ENCODE measurements at regions not wholly inside any gene's neighbourhood (a gene's known extent, or its start where the extent isn't known, plus 50 kb on each side); places are given as distances from the start of the nearest gene placed in this dataset.

DNA sequence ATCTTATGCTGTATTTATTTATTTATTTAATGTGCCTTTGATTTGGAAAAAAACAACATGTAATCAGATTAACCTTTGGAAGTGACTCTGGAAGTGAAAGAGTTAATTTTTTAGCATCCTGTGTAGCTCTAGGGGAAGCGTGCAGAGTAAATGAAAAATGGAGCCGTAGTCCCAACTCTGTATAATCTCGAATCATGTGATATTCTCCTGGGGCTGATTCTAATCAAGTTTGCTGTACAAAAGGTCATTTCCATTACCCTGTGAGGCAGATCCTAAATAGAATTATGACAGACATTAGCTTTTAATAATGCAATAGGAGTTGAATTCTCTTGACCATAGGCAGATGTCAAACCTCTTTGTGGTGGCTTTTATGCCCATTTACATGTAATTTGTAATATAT, 238.6 kb upstream of the CSNK1A1L start:
- TF ChIP-seq RFX5 (IDR thresholded peaks at IDR 0.05; ENCODE audit: low read depth, low read length), result no peak
- TF ChIP-seq, protein P1, sequence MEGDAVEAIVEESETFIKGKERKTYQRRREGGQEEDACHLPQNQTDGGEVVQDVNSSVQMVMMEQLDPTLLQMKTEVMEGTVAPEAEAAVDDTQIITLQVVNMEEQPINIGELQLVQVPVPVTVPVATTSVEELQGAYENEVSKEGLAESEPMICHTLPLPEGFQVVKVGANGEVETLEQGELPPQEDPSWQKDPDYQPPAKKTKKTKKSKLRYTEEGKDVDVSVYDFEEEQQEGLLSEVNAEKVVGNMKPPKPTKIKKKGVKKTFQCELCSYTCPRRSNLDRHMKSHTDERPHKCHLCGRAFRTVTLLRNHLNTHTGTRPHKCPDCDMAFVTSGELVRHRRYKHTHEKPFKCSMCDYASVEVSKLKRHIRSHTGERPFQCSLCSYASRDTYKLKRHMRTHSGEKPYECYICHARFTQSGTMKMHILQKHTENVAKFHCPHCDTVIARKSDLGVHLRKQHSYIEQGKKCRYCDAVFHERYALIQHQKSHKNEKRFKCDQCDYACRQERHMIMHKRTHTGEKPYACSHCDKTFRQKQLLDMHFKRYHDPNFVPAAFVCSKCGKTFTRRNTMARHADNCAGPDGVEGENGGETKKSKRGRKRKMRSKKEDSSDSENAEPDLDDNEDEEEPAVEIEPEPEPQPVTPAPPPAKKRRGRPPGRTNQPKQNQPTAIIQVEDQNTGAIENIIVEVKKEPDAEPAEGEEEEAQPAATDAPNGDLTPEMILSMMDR (IDR thresholded peaks at IDR 0.05 in 2 of 3, conservative IDR thresholded peaks at IDR 0.05 in 1 of 3; ENCODE audit: insufficient read depth in 2 of 3, low read depth in 1 of 3, low read length in 3 of 3), result no peak
- TF ChIP-seq, protein P2, sequence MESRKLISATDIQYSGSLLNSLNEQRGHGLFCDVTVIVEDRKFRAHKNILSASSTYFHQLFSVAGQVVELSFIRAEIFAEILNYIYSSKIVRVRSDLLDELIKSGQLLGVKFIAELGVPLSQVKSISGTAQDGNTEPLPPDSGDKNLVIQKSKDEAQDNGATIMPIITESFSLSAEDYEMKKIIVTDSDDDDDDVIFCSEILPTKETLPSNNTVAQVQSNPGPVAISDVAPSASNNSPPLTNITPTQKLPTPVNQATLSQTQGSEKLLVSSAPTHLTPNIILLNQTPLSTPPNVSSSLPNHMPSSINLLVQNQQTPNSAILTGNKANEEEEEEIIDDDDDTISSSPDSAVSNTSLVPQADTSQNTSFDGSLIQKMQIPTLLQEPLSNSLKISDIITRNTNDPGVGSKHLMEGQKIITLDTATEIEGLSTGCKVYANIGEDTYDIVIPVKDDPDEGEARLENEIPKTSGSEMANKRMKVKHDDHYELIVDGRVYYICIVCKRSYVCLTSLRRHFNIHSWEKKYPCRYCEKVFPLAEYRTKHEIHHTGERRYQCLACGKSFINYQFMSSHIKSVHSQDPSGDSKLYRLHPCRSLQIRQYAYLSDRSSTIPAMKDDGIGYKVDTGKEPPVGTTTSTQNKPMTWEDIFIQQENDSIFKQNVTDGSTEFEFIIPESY (CRISPR knock-in tag; IDR thresholded peaks at IDR 0.05), result no peak
- no peak for TF ChIP-seq GABPA (tag; conservative IDR thresholded peaks at IDR 0.05; ENCODE audit: low read depth)
- TF ChIP-seq ELF1 (tag; IDR thresholded peaks at IDR 0.05), result no peak
